PFSK-1 (cell line): ENCODE measurements at regions not wholly inside any gene's neighbourhood (a gene's known extent, or its start where the extent isn't known, plus 50 kb on each side); places are given as distances from the start of the nearest gene placed in this dataset.
A peak's percentile ranks its signal among the peaks of the same experiment; 100 is the strongest.

Experiments used
- FOXP2 ChIP-seq: optimal IDR thresholded peaks from 2 replicates; pipeline ENCODE3; 2011; ENCODE audit warnings: borderline replicate concordance, control low read depth, inconsistent platforms; ENCODE audit not compliant: insufficient read depth; ENCODE audit errors: extremely low read length, extremely low read depth
- POLR2AphosphoS5 ChIP-seq: IDR thresholded peaks from 2 replicates; pipeline ENCODE4 v1.6.1; 2012; ENCODE audit warnings: low read depth, mild to moderate bottlenecking, control low read depth, low read length, moderate library complexity
- REST ChIP-seq, 2 experiments: IDR thresholded peaks; 2 replicates each; pipeline versions ENCODE4 v1.6.1 to v1.8.0; 2011 to 2012; ENCODE audit warnings: low read depth in 2 of 2, low read length in 2 of 2, control low read depth in 1 of 2, inconsistent platforms in 1 of 2, mild to moderate bottlenecking in 1 of 2, moderate library complexity in 1 of 2; ENCODE audit not compliant: insufficient read depth in 1 of 2
- SIN3A ChIP-seq: IDR thresholded peaks from 2 replicates; pipeline ENCODE4 v1.6.1; 2012; ENCODE audit warnings: mild to moderate bottlenecking, low read length, moderate library complexity, borderline replicate concordance; ENCODE audit not compliant: insufficient read depth
- TAF1 ChIP-seq: IDR thresholded peaks from 2 replicates; pipeline ENCODE4 v1.6.1; 2012; ENCODE audit warnings: low read length, control low read depth, borderline replicate concordance; ENCODE audit not compliant: insufficient read depth

GRCh38 chr7:116348346-116348745 lies 138.0 kb downstream of the TES start:
- TF ChIP-seq POLR2AphosphoS5 (no peak), FOXP2 (no peak), REST (IDR thresholded peaks at IDR 0.05; ENCODE audit: insufficient read depth in 1 of 2, low read depth in 2 of 2, low read length in 2 of 2) (no peak), TAF1 (no peak), SIN3A (no peak)

DNA sequence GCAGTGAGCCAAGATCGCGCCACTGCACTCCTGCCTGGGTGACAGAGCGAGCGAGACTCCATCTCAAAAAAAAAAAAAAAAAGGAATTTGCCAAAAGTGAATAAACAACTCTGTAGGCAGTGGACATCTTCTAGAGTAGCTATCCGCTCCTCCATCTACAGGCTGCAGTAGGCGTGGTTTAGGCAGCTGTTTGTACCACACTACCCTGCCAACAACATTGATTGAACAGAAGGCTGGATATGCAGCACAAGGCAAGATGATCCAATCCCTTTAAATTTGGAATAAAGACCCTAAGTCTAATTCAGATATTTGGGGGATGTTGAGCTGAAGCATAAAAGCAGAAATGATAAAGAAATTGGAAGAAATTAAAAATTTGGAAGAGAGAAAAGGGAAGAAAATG lies 141.6 kb downstream of the TES start:
- TF ChIP-seq TAF1 = no peak
- TF ChIP-seq FOXP2 = no peak
- no peak for TF ChIP-seq SIN3A
- no peak for TF ChIP-seq POLR2AphosphoS5
- no peak for TF ChIP-seq REST (IDR thresholded peaks at IDR 0.05; ENCODE audit: insufficient read depth in 1 of 2, low read depth in 2 of 2, low read length in 2 of 2)

- TF ChIP-seq SIN3A (no peak), FOXP2 (no peak), TAF1 (no peak), POLR2AphosphoS5 (no peak), REST (IDR thresholded peaks at IDR 0.05; ENCODE audit: insufficient read depth in 1 of 2, low read depth in 2 of 2, low read length in 2 of 2) (no peak)
Measured at GRCh38 chr7:116353647-116354046, 143.3 kb downstream of the TES start.

GRCh38 chr7:116354171-116354545 lies 143.8 kb downstream of the TES start:
- TF ChIP-seq FOXP2 (no peak), REST (IDR thresholded peaks at IDR 0.05; ENCODE audit: insufficient read depth in 1 of 2, low read depth in 2 of 2, low read length in 2 of 2) (no peak), TAF1 (no peak)

DNA sequence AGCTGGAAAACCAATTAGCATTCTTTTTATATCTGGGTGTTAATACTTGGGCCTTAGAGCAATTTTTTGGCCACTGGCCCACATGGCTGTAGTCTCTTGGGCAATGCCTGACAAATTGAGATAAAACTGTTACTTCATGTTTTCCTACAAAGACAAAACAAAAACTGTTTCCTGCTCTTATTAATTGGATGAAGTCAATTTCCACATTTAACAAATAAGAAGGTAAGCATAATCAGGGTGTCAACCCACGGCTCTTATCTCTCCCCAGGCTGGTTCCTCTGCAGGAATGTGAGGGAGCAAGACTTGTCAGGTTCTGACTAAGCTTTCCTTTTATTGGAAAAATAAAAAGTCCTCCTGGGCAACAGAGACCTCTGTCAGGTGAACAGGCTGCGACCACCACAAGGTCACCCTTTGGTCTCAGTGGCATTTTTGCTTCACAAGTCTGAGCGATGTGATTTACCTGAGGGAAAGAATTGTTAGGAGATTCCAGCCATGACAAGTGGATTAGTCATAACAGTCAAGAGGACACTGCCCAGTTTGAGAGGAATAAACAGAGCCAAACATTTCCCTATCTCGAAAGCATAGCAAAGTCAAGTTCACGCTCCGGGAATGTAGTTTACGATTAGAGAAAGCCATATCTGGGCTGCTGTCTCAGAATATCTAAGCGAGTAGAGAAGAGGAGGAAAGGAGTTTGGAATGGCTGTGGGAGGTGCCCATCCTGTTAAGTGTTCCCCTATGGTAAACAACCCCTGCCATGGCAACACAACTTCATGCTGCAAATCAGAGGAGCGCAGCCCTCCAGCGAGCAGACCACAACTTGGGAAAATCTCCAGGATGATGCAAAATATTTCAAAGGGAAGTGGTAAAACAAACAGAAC lies 144.4 kb downstream of the TES start:
- peak; percentile 71 for TF ChIP-seq FOXP2
- TF ChIP-seq SIN3A = no peak
